NOMO-1 treated with DMSO at 0.1 percent for 48 hours (cell line): ENCODE measurements at regions not wholly inside any gene's neighbourhood (a gene's known extent, or its start where the extent isn't known, plus 50 kb on each side); places are given as distances from the start of the nearest gene placed in this dataset.
"Not testable (repeated sequence)": the region's sequence is repeated elsewhere in the genome, so short reads cannot be mapped to it uniquely, and the experiment has no call there.

ENCODE experiments used
- DNase-seq: peaks from one replicate; lab custom pipeline; 2025; ENCODE audit not compliant: unreplicated experiment; lab: John Stamatoyannopoulos, UW

GRCh38 chr4:28443371-28443770, 1582.7 kb downstream of the STIM2 start:
- no peak for DNase-seq

- DNase-seq: no peak
These were observed 1583.3 kb downstream of the STIM2 start for GRCh38 chr4:28443801-28444412.

GRCh38 chr4:28444886-28445496, 1584.3 kb downstream of the STIM2 start:
- no peak for DNase-seq

- no peak for DNase-seq
These were observed 1588.4 kb downstream of the STIM2 start for GRCh38 chr4:28449085-28449484.

- no peak for DNase-seq
These were observed 1590.7 kb downstream of the STIM2 start for GRCh38 chr4:28451346-28451745.

DNA sequence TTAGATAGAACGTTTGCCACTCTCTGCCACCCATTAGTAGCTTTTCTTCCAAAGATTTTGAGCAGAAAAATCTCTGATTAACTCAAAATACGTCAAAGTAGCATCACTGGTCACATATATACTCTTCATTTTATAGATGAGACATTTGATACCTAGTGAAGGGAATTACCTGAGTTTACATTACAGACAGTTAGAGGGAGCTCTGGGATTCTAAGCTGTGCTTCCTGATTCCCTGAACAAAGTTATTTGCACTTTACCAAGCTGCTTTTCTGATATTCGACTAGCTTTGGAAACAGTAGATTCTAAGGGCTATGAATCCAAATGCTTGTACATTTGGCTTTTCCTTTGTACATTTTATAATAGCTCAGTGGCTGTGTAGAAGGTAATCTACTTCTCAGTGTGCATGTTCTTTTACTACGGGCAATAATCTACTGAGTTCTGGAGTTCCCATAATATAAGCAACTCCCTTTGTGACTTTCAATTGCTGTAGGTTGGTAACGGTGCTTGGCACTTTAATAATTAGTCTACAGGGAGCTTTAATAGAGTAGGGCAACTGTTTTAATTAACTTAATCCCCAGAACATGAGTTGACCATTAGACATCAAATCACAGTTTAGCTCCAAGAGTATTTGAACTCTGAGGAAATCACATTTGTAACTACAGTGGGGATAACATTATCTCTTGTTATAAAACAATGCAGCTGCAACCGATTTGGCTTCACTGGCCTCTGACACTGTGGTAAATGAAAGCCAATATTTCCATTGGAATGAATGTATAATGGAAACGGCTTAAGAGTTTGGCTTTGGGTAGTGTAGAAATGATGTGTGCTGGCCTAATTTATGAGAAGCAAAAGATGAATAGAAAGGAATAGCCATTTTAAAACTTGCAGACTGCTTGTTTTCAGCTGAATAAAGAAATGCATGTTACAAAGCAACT, 1602.4 kb downstream of the STIM2 start:
- no peak for DNase-seq

- no peak for DNase-seq
These were observed 1604.2 kb downstream of the STIM2 start for GRCh38 chr4:28464823-28465222.

GRCh38 chr4:28466886-28467285, 1606.2 kb downstream of the STIM2 start:
- DNase-seq: not testable (repeated sequence)

DNA sequence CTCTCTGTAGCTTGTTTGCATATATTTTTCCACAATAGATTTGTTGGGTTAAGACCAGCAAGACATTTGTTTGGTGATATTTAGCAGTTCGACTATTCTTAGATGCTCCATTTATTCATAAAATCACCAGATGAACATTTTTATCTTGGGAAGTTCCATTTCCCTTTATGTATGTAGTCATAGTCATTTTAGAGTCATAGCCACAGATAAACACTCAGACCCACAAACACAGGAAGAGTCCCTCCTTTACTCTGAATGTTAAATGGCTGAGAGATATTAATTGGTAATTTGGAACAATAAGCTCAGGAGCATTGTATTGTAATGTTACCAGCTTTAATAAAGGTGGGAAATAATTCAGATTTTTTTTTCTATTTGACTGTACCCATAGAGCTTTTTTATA, 1608.7 kb downstream of the STIM2 start:
- no peak for DNase-seq

DNA sequence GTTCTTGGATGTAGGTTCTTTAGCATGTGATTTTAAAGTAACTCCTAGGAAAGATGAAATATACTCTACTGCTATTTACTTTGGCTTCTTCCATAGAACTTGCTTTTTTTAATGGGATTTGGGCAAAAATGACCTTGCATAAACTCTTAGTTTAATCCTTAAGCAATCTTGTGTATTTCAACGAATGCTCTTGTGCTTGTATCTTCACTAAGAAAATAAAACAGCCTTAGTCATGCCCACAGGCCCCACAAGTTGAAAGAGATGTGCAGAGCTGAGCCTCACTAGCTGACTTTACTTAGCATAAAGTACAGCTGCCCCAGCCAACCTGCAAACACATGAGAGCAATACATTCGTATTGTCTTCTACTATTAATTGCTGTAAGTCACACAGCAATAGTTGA, 1609.2 kb downstream of the STIM2 start:
- DNase-seq: no peak

- no peak for DNase-seq
These were observed 1614.7 kb downstream of the STIM2 start for GRCh38 chr4:28475381-28475780.

DNA sequence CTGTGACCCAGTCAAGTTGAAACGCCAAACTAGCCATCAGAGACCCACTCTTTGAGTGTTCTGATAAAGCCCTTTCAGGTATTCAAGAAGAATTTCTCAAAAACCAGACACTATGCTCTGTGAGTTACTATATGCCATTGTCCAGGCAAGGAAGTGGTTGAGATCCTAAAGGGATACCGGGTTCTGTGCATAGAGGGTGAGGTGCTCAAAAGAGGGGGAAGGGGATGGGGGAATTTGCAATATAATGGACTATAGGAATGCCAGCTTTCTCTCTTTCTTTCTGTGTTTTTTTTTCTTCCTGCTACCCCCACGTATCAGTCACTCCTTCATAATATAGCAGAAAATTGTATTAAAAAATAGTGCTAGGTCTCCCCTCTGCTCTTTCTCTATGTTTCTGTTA, 1619.0 kb downstream of the STIM2 start:
- DNase-seq: no peak

DNA sequence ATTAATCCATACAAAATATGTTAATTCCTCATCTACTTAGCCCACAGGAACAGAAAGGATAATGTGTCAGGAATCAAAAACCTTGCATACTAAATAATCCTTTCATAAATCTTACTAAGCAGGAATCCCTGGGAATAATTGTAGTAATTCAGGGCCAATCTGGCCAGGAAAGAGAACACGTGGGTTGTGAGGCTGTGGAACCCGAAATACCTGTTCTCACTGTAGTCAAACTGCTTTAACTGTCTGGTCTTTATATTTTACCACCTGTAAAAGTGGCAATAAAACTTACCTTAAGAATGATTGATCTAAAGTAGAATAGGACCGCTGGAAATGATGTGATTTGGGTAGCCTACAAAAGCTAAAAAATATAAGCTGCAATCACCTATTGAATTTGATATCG, 1620.9 kb downstream of the STIM2 start:
- DNase-seq: no peak

DNA sequence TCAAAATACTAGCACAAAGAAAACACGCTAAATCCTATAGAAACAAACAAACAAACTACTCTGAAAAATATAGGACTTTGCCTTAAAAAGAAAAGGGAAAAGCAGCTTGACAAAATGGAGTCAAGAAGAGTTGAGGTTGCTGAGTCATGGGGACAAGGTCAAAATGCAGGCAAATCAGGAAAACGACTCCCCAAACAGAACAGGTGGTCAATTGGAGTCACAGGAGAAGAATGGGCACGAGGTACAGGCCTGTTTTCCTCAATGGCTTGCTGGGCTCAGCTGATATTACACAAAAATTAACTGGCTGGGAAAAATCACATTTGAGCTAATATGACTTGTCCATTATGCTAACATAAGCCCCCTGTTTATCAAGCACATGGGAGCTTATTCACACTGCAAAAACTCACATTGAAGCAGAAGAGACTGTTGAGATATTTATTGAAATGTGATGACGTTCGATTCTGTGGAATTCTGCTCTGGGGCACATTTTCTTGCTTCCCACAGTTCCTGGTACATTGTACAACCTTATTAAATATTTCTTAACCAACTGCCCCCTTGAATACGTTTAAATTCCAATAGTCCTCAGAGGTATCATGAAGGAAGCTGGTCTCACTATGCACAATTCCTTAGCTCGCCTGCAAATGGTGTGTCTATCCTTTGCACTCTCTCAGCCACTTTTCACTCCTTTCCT, 1622.1 kb downstream of the STIM2 start:
- DNase-seq: no peak

DNA sequence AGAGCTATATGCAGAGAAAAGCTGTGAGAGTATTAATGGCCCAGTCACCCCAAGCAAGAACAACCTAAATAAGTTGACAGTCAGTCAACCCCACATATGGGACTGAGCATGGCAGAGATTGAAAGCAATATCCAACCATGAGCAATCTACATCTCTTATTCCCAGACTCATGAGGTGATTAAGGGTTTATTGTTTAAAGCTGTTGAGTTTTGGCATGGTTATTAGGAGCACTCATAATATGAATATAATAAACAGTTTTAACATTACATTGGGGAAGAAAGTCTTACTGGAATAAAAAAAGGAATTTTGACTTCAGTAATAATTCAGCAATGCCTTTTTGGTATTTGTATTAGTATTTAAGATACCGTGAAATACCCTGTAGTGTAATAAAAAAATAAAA, 1627.4 kb downstream of the STIM2 start:
- no peak for DNase-seq

DNA sequence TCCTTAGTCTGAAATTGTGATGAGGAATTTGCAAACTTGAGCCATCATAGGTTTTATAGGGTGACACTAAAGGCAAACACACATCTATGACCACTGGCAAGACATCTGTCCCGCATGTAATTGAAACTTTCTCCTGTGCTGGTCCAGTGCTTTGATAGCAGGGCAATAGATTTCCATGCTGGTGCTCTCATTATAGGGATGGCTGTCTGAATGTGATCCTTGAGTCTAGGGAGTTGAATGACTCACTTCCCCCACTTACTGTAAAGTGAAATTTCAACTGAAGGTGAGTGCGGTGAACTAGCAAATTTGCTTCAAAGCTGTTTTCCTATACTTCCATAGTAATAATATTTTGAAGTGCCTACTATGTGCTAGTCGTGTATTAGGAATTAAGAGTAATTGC, 1630.0 kb downstream of the STIM2 start:
- no peak for DNase-seq

DNA sequence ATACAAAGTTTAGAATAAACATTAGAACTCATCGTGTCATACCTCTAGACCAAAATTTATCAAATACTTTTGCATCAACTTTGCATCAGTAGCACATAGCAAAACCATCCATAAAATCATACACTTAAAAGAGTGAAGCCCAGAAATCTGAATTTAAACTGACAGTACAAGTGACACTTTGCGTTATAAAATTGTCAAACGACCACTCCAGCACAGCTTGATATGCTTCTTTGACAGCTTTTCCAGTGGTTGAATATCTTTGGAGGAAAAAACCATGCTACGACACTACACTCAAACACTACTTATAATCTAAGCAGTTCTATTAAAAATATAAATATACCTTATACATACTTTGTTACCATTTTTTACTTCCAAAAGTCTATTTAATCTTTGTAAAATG, 1644.4 kb downstream of the STIM2 start:
- DNase-seq: no peak

GRCh38 chr4:28508636-28509035, 1648.0 kb downstream of the STIM2 start:
- DNase-seq: peak; percentile 30

- not testable (repeated sequence) for DNase-seq
These were observed 1654.1 kb downstream of the STIM2 start for GRCh38 chr4:28514766-28515165.

- no peak for DNase-seq
These were observed 1658.0 kb downstream of the STIM2 start for GRCh38 chr4:28518561-28519165.

GRCh38 chr4:28523681-28524190, 1663.1 kb downstream of the STIM2 start:
- no peak for DNase-seq
